Posterior cingulate gyrus (tissue), 11 donors: ENCODE measurements at regions not wholly inside any gene's neighbourhood (a gene's known extent, or its start where the extent isn't known, plus 50 kb on each side); places are given as distances from the start of the nearest gene placed in this dataset.
"Not testable (repeated sequence)": the region's sequence is repeated elsewhere in the genome, so short reads cannot be mapped to it uniquely, and the experiment has no call there.

Experiments used
- DNase-seq, 10 donors: peaks; one replicate each; pipeline versions ENCODE4 v3.0.0 to v3.0.0-alpha.2; 2020 to 2021; ENCODE audit warnings: mixed read lengths in 3 of 10
- intact Hi-C: fragments of 100-400 bp; cut with DNase I; formaldehyde crosslinking; loops from one replicate; pipeline ENCODE4 v1.15.1; 2023

DNA sequence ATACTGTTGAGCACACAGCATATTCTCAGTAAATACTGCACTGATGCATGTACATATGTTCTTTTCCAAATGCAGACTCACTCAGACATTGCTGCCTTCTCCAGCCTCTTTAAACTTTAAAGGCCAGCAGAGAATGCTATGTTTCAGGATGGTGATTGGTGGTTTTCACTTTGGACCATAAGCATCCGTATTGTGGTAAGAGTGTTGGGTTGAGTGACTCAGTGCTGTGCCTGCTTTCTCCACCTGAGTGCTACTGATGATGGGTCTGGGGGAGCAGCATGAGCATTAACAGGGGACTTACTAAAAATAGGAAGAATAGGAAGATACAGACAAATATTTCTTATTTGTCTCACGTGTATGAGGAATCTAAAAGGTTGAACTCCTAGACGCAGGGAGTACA is 56.3 kb upstream of the ZNF92 start:
- DNase-seq, result no peak

GRCh38 chr7:65310761-65311160 is 62.9 kb upstream of the ZNF92 start:
- no peak for DNase-seq
- intact Hi-C loops, result loop anchor here (10.0 kb wide), 1 partner anchor 64 kb away; the partner anchor contains the start of gene ZNF92

More for the DNA sequence above, 56.3 kb upstream of the ZNF92 start:
- intact Hi-C loops, result loop anchor here (10.0 kb wide), 1 partner anchor 57 kb away; the partner anchor contains the start of gene ZNF92

- intact Hi-C loops, result no loop called here
- no peak for DNase-seq
Measured at GRCh38 chr7:65308300-65308678, 65.4 kb upstream of the ZNF92 start.

DNA sequence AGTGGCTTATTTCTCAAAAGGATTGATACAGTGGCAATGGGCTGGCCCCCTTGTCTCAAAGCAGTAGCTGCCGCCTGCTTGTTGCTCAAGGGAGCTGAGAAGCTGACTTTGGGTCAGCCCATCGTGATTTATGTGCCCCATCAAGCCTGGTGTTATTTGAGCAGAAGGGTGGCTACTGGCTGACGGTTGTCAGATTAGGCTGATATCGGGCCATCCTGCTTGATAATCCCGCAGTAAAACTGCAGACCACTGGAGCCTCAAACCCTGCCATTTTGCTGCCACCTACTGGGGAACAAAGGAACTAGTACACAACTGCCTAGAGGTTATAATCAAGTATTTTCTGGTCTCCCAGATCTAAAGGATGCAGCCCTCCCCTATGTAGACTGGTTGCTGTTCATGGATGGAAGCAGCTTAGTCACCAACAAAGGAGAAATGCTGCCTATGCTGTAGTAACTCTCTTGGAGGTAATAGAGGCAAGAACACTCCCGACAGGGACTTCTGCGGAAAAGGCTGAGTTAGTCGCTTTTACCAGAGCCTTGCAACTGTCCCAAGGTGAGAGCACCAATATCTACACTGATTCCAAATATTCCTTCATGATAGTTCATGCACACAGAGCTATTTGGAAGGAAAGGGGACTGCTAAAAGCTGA is 65.9 kb upstream of the ZNF92 start:
- DNase-seq, result peak in 6 of 10 donors; percentile 26 to 90 (median 53)
- intact Hi-C loops, result no loop called here

- no peak for DNase-seq
- intact Hi-C loops, result no loop called here
Measured at GRCh38 chr7:65304175-65304574, 69.5 kb upstream of the ZNF92 start.

DNA sequence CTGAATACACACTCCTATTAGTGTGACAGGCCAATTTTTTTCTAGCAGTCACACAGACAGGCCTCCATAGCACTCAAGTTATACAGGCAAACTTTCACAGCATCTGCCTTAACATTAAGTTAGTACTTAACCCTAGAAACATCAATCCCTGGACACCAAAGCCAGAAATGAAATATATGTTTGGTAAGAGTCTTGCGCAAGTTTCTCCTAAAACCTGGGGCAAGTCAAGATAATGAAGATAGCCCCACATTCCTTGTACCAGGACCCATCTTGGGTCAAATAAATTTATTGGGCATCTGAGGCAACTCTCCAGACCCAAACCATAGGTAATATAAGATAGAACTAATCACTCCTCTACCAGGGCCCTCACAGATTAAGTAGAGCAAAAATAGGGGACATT is 70.8 kb upstream of the ZNF92 start:
- intact Hi-C loops, result no loop called here
- DNase-seq, result no peak

GRCh38 chr7:65301007-65301406 is 72.6 kb upstream of the ZNF92 start:
- intact Hi-C loops, result no loop called here
- no peak for DNase-seq

GRCh38 chr7:65295409-65295808 is 78.2 kb upstream of the ZNF92 start:
- intact Hi-C loops, result no loop called here
- DNase-seq, result no peak

DNA sequence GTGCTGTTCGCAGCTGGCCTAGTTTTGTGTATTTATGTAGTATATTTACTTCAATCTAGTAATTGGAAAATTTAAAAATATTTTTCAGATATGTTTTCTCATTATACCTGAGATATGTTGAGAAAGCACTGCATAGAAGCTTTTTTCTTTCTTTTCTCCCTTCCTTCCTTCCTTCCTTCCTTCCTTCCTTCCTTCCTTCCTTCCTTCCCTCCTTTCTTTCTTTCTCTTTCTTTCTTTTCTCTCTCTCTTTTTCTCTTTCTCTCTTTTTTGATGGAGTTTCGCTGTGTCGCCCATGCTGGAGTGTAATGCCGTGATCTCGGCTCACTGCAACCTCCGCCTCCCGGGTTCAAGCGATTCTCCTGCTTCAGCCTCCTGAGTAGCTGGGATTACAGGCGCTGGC is 83.3 kb upstream of the ZNF92 start:
- DNase-seq, intact Hi-C loops: not testable (repeated sequence)

- no peak for DNase-seq
- intact Hi-C loops, result no loop called here
Measured at GRCh38 chr7:65287023-65287422, 86.6 kb upstream of the ZNF92 start.

- no peak for DNase-seq
- intact Hi-C loops, result no loop called here
Measured at GRCh38 chr7:65285906-65286864, 87.5 kb upstream of the ZNF92 start.

- DNase-seq, intact Hi-C loops: not testable (repeated sequence)
Measured at GRCh38 chr7:65285241-65285640, 88.4 kb upstream of the ZNF92 start.

DNA sequence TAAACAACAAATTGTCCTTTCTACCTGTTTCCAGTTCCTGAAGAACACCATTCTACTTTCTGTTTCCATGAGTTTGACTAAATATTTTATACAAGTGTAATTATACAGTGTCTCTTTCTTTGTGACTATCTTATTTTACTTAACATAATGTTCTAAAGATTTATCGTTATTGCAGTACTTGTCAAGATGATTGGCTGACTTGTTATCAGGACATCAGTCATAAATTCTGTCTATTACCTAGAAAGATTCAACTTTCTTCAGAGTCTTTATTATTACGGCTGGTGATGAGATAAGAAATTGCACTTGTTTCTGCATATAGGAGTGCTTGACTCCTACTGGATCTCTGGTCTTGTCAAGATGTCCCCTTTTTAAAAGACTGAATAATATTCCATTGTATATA is 93.9 kb upstream of the ZNF92 start:
- intact Hi-C loops, result no loop called here
- DNase-seq, result no peak

GRCh38 chr7:65276822-65277221 is 96.8 kb upstream of the ZNF92 start:
- no peak for DNase-seq
- intact Hi-C loops, result no loop called here

DNA sequence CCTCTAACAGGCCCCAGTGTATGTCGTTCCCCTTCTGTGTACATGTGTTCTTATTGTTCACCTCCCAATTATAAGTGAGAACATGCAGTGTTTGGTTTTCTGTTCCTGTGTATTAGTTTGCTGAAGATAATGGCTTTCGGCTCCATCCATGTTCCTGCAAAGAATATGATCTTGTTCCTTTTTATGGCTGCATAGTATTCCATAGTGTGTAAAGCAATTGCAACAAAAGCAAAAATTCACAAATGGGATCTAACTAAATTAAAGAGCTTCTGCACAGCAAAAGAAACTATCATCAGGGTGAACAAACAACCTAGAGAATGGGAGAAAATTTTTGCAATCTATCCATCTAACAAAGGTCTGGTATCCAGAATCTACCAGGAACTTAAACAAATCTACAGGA is 102.2 kb upstream of the ZNF92 start:
- intact Hi-C loops, DNase-seq: not testable (repeated sequence)

DNA sequence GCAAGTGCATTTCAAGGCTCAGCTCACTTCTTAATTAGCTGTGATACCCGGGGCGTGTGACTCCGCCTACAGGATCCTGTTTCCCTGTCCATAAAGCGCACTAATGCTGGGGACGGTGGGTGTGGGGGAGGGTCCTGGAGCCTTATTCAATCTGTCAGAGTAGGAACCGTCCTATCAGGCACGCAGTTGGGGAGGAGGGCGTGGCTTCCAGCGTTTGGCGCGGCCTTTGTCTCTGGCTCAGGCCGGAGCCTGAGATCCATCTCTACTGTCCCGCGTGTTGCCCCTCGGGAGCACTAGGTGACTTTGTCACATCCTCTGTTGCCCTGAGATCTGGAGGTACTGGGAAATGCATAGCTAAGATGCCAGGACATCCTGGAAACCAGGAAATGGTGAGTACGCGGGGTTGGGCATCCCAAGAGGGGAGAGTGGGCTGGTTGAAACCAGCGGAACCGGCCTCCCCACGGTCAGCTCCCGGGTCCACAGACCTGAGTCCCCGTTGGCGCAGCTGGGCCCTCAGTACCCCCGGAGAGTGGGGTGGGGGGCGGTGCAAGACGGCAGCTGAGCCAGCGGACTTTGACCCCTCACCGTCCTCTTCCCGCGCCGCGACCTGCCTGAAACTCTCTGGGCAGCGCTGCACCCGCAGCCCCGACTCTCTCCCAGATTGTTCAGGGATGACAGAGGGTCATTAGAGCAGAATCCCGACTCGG is 104.4 kb upstream of the ZNF92 start:
- intact Hi-C loops, result no loop called here
- peak in 1 of 10 donors; percentile 85 for DNase-seq

GRCh38 chr7:65268782-65269149 is 104.9 kb upstream of the ZNF92 start:
- intact Hi-C loops, result no loop called here

GRCh38 chr7:65265933-65266519 is 107.6 kb upstream of the ZNF92 start:
- intact Hi-C loops, result no loop called here
- DNase-seq, result peak in 1 of 10 donors; percentile 60

More at GRCh38 chr7:65268782-65269149, 104.9 kb upstream of the ZNF92 start:
- DNase-seq, result no peak

DNA sequence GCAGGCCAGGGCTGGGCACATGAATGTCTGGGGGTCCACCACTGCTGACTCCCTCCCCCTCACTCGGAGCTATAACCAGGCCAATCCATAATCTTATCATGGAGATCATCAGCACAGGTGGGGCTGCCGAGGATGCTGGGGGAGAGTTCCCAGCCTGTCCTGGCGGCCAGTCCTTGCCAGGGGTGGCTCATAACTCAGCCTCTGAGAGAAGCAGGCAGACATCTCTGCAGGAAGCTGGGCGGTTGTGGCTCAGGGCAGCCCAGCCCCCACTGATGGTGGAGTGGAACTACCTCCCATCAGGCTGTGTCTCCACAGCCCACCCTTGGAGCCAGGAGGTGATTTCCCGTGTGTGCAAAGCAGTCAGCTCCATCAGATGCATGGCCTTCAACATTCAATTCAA is 109.4 kb upstream of the ZNF92 start:
- peak in 1 of 10 donors; percentile 70 for DNase-seq
- intact Hi-C loops, result no loop called here

- intact Hi-C loops, DNase-seq: not testable (repeated sequence)
Measured at GRCh38 chr7:65260673-65261072, 113.0 kb upstream of the ZNF92 start.
